Ishikawa (cell line): ENCODE measurements at regions not wholly inside any gene's neighbourhood (a gene's known extent, or its start where the extent isn't known, plus 50 kb on each side); places are given as distances from the start of the nearest gene placed in this dataset.

Experiments used
- CEBPB ChIP-seq: IDR thresholded peaks from 2 replicates; pipeline ENCODE4 v1.6.1; 2012
- CREB1 ChIP-seq: IDR thresholded peaks from 2 replicates; pipeline ENCODE4 v1.6.1; 2012; ENCODE audit warnings: low read depth
- EGR1 ChIP-seq: IDR thresholded peaks from 2 replicates; pipeline ENCODE4 v1.6.1; 2012
- EP300 ChIP-seq: IDR thresholded peaks from 2 replicates; pipeline ENCODE4 v1.6.1; 2012; ENCODE audit warnings: borderline replicate concordance
- FOXM1 ChIP-seq: IDR thresholded peaks from 2 replicates; pipeline ENCODE4 v1.6.1; 2012; ENCODE audit warnings: low read depth, borderline replicate concordance
- NFIC ChIP-seq: IDR thresholded peaks from 2 replicates; pipeline ENCODE4 v1.6.1; 2012
- RAD21 ChIP-seq: IDR thresholded peaks from 2 replicates; pipeline ENCODE4 v1.6.1; 2012; ENCODE audit warnings: low read depth
- TAF1 ChIP-seq: IDR thresholded peaks from 2 replicates; pipeline ENCODE4 v1.6.1; 2012; ENCODE audit warnings: low read depth, mild to moderate bottlenecking
- TCF12 ChIP-seq: IDR thresholded peaks from 2 replicates; pipeline ENCODE4 v1.6.1; 2012; ENCODE audit warnings: low read depth
- TEAD4 ChIP-seq: IDR thresholded peaks from 2 replicates; pipeline ENCODE4 v1.6.1; 2012
- YY1 ChIP-seq: IDR thresholded peaks from 2 replicates; pipeline ENCODE4 v1.6.1; 2012; ENCODE audit warnings: low read depth
- ZBTB7A ChIP-seq: IDR thresholded peaks from 2 replicates; pipeline ENCODE4 v1.6.1; 2012; ENCODE audit warnings: low read depth
- TF ChIP-seq, protein P1 (sequence below): IDR thresholded peaks from 2 replicates; pipeline ENCODE4 v1.6.1; 2012
- TF ChIP-seq, protein P2 (sequence below): IDR thresholded peaks from 2 replicates; pipeline ENCODE4 v1.6.1; 2012
- TF ChIP-seq, protein P3 (sequence below): IDR thresholded peaks from 2 replicates; pipeline ENCODE4 v1.6.1; 2012; ENCODE audit warnings: low read depth, mild to moderate bottlenecking

DNA sequence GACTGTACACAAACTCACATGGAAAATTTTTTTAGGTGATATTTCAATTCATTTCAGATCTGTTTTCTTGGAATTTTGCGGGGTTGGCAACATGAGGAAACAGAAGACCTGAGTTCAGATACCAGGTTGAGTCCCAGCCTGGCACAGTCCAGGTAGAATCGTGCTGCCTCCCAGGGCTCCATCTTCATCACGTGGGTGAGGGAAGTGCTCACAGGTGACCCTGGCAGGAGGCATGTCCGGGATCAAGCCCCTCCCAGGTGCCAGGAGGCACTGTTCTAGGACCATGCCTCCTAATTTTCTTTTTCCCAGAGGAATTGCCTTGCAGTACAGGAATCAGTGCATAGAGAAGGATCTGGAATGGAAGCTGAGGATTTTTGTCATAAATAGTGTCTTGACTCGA is 318.3 kb upstream of the IRX4 start:
- TF ChIP-seq, protein P1, sequence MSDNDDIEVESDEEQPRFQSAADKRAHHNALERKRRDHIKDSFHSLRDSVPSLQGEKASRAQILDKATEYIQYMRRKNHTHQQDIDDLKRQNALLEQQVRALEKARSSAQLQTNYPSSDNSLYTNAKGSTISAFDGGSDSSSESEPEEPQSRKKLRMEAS = no peak
- TF ChIP-seq NFIC (no peak), CEBPB (no peak), ZBTB7A (no peak), EP300 (no peak), CREB1 (no peak), TEAD4 (no peak), FOXM1 (no peak), EGR1 (no peak), YY1 (no peak), RAD21 (no peak)
- TF ChIP-seq, protein P2, sequence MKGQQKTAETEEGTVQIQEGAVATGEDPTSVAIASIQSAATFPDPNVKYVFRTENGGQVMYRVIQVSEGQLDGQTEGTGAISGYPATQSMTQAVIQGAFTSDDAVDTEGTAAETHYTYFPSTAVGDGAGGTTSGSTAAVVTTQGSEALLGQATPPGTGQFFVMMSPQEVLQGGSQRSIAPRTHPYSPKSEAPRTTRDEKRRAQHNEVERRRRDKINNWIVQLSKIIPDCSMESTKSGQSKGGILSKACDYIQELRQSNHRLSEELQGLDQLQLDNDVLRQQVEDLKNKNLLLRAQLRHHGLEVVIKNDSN = no peak
- TF ChIP-seq, protein P3, sequence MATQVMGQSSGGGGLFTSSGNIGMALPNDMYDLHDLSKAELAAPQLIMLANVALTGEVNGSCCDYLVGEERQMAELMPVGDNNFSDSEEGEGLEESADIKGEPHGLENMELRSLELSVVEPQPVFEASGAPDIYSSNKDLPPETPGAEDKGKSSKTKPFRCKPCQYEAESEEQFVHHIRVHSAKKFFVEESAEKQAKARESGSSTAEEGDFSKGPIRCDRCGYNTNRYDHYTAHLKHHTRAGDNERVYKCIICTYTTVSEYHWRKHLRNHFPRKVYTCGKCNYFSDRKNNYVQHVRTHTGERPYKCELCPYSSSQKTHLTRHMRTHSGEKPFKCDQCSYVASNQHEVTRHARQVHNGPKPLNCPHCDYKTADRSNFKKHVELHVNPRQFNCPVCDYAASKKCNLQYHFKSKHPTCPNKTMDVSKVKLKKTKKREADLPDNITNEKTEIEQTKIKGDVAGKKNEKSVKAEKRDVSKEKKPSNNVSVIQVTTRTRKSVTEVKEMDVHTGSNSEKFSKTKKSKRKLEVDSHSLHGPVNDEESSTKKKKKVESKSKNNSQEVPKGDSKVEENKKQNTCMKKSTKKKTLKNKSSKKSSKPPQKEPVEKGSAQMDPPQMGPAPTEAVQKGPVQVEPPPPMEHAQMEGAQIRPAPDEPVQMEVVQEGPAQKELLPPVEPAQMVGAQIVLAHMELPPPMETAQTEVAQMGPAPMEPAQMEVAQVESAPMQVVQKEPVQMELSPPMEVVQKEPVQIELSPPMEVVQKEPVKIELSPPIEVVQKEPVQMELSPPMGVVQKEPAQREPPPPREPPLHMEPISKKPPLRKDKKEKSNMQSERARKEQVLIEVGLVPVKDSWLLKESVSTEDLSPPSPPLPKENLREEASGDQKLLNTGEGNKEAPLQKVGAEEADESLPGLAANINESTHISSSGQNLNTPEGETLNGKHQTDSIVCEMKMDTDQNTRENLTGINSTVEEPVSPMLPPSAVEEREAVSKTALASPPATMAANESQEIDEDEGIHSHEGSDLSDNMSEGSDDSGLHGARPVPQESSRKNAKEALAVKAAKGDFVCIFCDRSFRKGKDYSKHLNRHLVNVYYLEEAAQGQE = no peak

DNA sequence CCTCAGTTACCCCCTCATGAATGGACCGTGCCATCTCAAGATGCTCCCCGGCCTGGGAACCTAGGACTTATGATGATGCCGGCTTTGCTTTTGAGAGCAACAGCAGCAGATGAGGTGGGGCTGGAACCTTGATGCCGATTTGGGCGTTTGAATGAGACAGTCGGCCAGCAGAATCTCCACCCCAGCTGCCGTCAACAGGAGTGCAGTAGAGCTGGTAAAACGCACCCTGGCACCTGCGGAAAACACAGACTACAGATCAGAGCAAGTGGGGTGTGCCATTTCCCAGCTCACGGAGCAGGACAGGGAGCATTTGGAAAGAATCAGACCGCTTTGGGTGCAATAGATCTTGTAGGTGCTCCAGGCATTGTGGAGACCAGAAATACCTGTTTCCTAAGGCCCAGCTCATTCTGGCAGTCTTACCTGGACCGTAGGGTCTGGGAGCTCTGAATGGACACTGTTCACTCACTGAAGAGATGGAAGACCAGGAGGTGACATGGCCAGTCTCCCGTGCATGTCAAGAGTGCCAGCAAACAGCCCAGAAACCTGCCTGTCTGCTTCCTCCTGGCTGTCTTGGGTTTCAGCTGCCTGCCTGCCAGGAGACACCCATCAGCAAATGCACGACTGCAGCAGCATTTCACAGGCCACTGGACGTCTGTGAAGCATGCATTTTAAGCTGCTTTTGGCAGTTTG is 317.7 kb upstream of the IRX4 start:
- no peak for TF ChIP-seq EGR1
- no peak for TF ChIP-seq FOXM1
- no peak for TF ChIP-seq YY1
- no peak for TF ChIP-seq ZBTB7A
- TF ChIP-seq CEBPB = no peak
- TF ChIP-seq, protein P3 = no peak
- TF ChIP-seq, protein P1 = no peak

DNA sequence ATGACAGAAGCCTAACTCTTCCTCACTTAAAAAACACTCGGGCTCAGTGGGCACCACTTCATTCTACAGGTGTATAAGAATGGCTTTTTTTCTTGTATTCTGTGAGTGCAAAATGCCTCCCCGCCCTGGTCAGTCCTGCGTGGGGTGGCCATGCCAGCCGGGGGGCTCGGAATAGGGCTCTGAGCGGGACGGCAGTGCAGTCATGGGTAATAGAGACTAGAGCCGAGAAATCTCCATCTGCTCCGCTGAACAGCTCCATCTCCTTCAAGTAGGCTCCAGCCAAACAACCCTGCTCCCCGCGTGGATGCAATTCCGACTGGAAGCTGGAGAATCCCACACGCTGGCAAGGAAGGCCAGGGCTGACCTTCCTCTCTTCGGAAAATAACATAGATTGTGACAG is 317.0 kb upstream of the IRX4 start:
- TF ChIP-seq, protein P2 = no peak
- no peak for TF ChIP-seq NFIC
- TF ChIP-seq RAD21 = no peak
- TF ChIP-seq CREB1 = no peak
- TF ChIP-seq EP300 = no peak
- TF ChIP-seq TAF1 = no peak
- TF ChIP-seq, protein P3 = no peak
- TF ChIP-seq, protein P1 = no peak

DNA sequence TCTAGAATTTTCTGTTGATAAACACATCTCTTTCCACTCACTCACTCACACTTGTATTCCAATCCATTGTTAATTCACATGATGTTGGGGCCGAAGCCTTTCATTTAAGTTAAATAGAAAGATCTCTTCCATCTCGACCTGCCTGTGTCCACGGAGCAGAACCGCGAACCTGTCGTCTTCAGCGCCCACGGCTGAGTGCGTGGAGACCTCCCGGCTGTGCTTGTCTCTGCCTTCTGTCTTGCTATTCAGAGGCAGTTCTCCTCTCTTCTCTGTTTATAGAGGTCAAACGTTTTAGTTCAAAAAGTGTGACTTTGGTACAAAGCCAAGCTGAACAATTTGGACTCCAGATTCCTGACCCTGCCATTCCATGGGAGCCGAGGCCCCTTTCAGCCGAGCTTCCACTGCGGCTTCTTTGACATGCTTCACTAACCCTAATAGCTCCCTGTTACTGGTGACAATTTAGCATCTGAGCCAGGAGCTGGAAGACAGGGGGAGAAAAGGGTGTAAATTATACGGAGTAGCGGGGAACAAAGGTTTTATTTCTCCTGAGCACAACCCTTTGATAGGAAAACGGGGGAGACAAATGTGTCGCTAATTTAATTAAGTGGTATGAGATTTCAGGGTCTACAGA is 314.4 kb upstream of the IRX4 start:
- TF ChIP-seq, protein P2 = no peak
- TF ChIP-seq FOXM1 (no peak), TCF12 (no peak), CEBPB (no peak), RAD21 (no peak), NFIC (no peak), ZBTB7A (no peak), EGR1 (no peak)
- TF ChIP-seq, protein P1 = no peak
- TF ChIP-seq, protein P3 = no peak
